ENCODE measurements at regions not wholly inside any gene's neighbourhood (a gene's known extent, or its start where the extent isn't known, plus 50 kb on each side); places are given as distances from the start of the nearest gene placed in this dataset.

DNA sequence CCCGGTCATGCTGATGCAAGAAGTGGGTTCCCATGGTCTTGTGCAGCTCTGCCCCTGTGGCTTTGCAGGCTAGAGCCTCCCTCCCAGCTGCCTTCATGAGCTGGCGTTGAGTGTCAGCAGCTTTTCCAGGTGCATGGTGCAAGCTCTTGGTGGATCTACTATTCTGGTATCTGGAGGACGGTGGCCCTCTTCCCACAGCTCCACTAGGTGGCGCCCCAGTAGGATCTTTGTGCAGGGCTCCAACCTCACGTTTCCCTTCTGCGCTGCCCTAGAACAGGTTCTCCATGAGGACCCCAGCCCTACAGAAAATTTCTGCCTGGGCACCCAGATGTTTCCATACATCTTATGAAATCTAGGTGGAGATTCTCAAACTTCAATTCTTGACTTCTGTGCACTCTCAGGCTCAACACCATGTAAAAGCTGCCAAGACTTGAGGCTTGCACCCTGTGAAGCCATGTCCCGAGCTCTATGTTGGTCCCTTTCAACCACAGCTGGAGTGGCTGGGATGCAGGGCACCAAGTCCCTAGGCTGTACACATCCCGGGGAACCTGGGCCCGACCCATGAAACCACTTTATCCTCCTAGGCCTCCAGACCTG is 238.4 kb upstream of the MDFIC2 start:
- TF ChIP-seq POLR2A (IDR thresholded peaks at IDR 0.05) = no peak
- TF ChIP-seq CTCF (IDR thresholded peaks at IDR 0.05) = peak; percentile 65 to 79 (median 74)
- TF ChIP-seq EP300 (IDR thresholded peaks at IDR 0.05) = no peak
- no peak for TF ChIP-seq POLR2AphosphoS5 (IDR thresholded peaks at IDR 0.05)
